ENCODE measurements at regions not wholly inside any gene's neighbourhood (a gene's known extent, or its start where the extent isn't known, plus 50 kb on each side); places are given as distances from the start of the nearest gene placed in this dataset.

DNA sequence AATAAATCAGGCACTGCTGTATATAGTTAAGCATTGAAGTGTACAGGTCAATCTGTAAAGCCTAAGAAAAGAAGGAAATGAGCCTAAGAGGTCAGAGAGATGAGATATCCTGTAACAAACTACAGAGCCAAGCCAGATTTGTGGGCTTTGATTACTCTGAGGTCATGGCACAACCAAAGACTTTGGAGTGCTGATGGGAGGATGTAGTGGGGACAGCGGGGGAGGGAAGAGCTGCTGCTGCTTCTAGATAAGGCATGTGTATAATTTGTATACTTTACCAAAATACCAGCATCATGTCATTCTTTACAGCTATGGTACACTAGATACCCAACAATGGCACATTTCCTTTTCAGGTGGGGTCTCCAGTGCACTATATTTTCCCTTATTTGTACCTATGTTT, 102.5 kb downstream of the OGFRL1 start:
- no peak overlapping the region for H2AFZ ChIP-seq (ENCODE audit: low read depth, low read length)
- TF ChIP-seq, protein P1, sequence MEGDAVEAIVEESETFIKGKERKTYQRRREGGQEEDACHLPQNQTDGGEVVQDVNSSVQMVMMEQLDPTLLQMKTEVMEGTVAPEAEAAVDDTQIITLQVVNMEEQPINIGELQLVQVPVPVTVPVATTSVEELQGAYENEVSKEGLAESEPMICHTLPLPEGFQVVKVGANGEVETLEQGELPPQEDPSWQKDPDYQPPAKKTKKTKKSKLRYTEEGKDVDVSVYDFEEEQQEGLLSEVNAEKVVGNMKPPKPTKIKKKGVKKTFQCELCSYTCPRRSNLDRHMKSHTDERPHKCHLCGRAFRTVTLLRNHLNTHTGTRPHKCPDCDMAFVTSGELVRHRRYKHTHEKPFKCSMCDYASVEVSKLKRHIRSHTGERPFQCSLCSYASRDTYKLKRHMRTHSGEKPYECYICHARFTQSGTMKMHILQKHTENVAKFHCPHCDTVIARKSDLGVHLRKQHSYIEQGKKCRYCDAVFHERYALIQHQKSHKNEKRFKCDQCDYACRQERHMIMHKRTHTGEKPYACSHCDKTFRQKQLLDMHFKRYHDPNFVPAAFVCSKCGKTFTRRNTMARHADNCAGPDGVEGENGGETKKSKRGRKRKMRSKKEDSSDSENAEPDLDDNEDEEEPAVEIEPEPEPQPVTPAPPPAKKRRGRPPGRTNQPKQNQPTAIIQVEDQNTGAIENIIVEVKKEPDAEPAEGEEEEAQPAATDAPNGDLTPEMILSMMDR (IDR thresholded peaks at IDR 0.05; ENCODE audit: low read depth, low read length): no peak
- no peak for TF ChIP-seq EZH2phosphoT487 (IDR thresholded peaks at IDR 0.05; ENCODE audit: low read depth)
- H3K9me3 ChIP-seq (ENCODE audit: insufficient read depth, low read length): no peaks in the 10 kb centered on the region
- H3K4me1 ChIP-seq (ENCODE audit: low read length): peaks cover 10% of the 10 kb centered on the region
- no peaks in the 10 kb centered on the region for H3K79me2 ChIP-seq (ENCODE audit: low read length)
- no peaks in the 10 kb centered on the region for H4K20me1 ChIP-seq (ENCODE audit: insufficient read depth, low read length)
- 0 out of 2 replicates have a peak, but pooled peaks cover 3% of the 10 kb centered on the region for H3K27me3 ChIP-seq (ENCODE audit: low read depth, low read length)
- no peak overlapping the region for H3K4me2 ChIP-seq (ENCODE audit: low read length)
- H3K36me3 ChIP-seq (replicated peaks; ENCODE audit: low read depth, low read length): no peaks in the 10 kb centered on the region
- no peak overlapping the region for H3K9ac ChIP-seq (ENCODE audit: low read length)
- no peak overlapping the region for H3K4me3 ChIP-seq (ENCODE audit: low read length)
- H3K27ac ChIP-seq (ENCODE audit: low read length): no peak overlapping the region

DNA sequence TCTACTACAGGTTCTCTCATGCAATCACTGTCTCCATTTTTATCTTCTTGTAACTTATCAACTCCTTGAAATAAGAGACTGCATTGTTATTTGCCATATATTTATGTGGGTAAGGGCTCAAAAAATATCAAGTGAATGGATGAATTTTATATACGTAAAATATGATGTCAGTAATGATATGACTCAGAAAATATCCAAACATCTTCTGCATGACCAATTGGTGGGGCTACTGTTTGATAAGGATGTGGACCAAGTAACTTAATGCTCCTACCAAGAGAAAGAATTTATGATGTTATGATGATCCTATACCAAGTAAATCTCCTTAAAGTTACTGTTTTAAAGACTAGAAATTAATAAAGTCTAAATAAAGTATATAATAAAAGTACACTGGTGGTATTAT, 103.7 kb downstream of the OGFRL1 start:
- Histone ChIP-seq H3K4me1 (ENCODE audit: low read length) (peaks cover 19% of the 10 kb centered on the region), H3K4me2 (ENCODE audit: low read length) (no peak overlapping the region), H3K79me2 (ENCODE audit: low read length) (no peaks in the 10 kb centered on the region)

DNA sequence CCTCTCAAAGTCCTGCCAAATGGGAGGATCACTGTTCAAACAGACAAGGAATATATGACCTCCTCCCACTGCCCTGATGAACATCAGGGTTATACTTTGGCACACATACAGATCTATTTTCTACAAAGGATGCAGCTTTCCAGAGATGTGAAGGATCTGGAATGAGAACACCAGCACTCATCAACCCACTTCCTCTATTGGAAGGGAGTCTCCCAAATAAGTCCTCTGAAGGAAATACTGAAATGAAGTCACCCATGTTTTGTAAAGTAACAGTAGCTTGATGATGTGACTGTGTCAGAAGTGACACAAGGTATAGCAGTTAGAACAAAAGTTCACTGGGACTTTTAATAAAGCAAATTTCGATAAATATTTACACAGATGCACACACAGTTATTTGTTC, 104.9 kb downstream of the OGFRL1 start:
- Histone ChIP-seq H3K4me3 (ENCODE audit: low read length) (no peak overlapping the region), H3K27me3 (ENCODE audit: low read depth, low read length) (0 out of 2 replicates have a peak, but pooled peaks cover 3% of the 10 kb centered on the region), H3K9ac (ENCODE audit: low read length) (no peak overlapping the region), H3K36me3 (replicated peaks; ENCODE audit: low read depth, low read length) (no peaks in the 10 kb centered on the region), H3K79me2 (ENCODE audit: low read length) (no peaks in the 10 kb centered on the region), H3K27ac (ENCODE audit: low read length) (no peak overlapping the region), H3K4me2 (ENCODE audit: low read length) (no peak overlapping the region), H3K9me3 (ENCODE audit: insufficient read depth, low read length) (no peaks in the 10 kb centered on the region), H4K20me1 (ENCODE audit: insufficient read depth, low read length) (no peaks in the 10 kb centered on the region), H3K4me1 (ENCODE audit: low read length) (peaks cover 14% of the 10 kb centered on the region), H2AFZ (ENCODE audit: low read depth, low read length) (no peak overlapping the region)
- TF ChIP-seq, protein P1 (IDR thresholded peaks at IDR 0.05; ENCODE audit: low read depth, low read length): no peak
- no peak for TF ChIP-seq EZH2phosphoT487 (IDR thresholded peaks at IDR 0.05; ENCODE audit: low read depth)

More for the DNA sequence above, 103.7 kb downstream of the OGFRL1 start:
- Histone ChIP-seq H2AFZ (ENCODE audit: low read depth, low read length) (no peak overlapping the region), H4K20me1 (ENCODE audit: insufficient read depth, low read length) (no peaks in the 10 kb centered on the region), H3K9me3 (ENCODE audit: insufficient read depth, low read length) (no peaks in the 10 kb centered on the region), H3K27me3 (ENCODE audit: low read depth, low read length) (0 out of 2 replicates have a peak, but pooled peaks cover 3% of the 10 kb centered on the region), H3K4me3 (ENCODE audit: low read length) (no peak overlapping the region), H3K27ac (ENCODE audit: low read length) (no peak overlapping the region), H3K36me3 (replicated peaks; ENCODE audit: low read depth, low read length) (no peaks in the 10 kb centered on the region), H3K9ac (ENCODE audit: low read length) (no peak overlapping the region)
- TF ChIP-seq EZH2phosphoT487 (IDR thresholded peaks at IDR 0.05; ENCODE audit: low read depth): no peak
- TF ChIP-seq, protein P1 (IDR thresholded peaks at IDR 0.05; ENCODE audit: low read depth, low read length): no peak

DNA sequence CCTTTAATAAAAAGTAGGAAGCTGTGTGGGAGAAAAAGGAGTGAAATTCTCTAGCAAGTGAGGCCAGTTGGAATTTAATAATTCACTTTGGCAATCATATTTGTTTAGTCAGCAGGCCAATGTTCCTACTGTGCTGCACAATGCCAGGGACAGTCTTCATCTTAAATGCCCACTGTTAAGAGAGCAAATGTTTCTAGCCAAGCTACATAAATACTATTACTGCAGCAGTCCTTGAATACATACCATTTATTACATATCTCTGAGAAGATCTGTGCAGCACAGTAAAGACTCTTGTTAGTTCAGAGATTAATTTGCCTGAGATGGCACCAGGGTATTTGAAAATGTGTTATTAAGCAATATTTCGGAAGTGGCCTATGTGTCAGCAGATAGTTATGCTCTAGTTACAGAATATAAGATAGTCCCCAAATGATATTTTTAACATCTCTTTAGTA, 105.4 kb downstream of the OGFRL1 start:
- Histone ChIP-seq H3K27ac (ENCODE audit: low read length) (no peak overlapping the region), H3K4me1 (ENCODE audit: low read length) (peaks cover 14% of the 10 kb centered on the region), H3K4me3 (ENCODE audit: low read length) (no peak overlapping the region), H3K9ac (ENCODE audit: low read length) (no peak overlapping the region), H3K79me2 (ENCODE audit: low read length) (no peaks in the 10 kb centered on the region), H3K27me3 (ENCODE audit: low read depth, low read length) (0 out of 2 replicates have a peak, but pooled peaks cover 3% of the 10 kb centered on the region), H2AFZ (ENCODE audit: low read depth, low read length) (no peak overlapping the region), H3K9me3 (ENCODE audit: insufficient read depth, low read length) (no peaks in the 10 kb centered on the region), H3K36me3 (replicated peaks; ENCODE audit: low read depth, low read length) (no peaks in the 10 kb centered on the region), H3K4me2 (ENCODE audit: low read length) (no peak overlapping the region), H4K20me1 (ENCODE audit: insufficient read depth, low read length) (no peaks in the 10 kb centered on the region)
- TF ChIP-seq, protein P1 (IDR thresholded peaks at IDR 0.05; ENCODE audit: low read depth, low read length): no peak
- TF ChIP-seq EZH2phosphoT487 (IDR thresholded peaks at IDR 0.05; ENCODE audit: low read depth): no peak
